ENCODE measurements at regions not wholly inside any gene's neighbourhood (a gene's known extent, or its start where the extent isn't known, plus 50 kb on each side); places are given as distances from the start of the nearest gene placed in this dataset.
A peak's percentile ranks its signal among the peaks of the same experiment; 100 is the strongest.

- H3K27me3 ChIP-seq = no peaks in the 10 kb centered on the region
- H3K4me3 ChIP-seq = no peak overlapping the region
- WGBS, 2 donors = 89 to 96% methylated on average over 3 of the region's 3 CpGs
- no peak for DNase-seq
- no peaks in the 10 kb centered on the region for H3K4me1 ChIP-seq
- no peak for ATAC-seq (ENCODE audit: low FRiP score in 2 of 2)
- TF ChIP-seq POLR2A (IDR thresholded peaks at IDR 0.05) (no peak), POLR2AphosphoS5 (IDR thresholded peaks at IDR 0.05) (no peak), EP300 (IDR thresholded peaks at IDR 0.05) (no peak)
- TF ChIP-seq, protein P1, sequence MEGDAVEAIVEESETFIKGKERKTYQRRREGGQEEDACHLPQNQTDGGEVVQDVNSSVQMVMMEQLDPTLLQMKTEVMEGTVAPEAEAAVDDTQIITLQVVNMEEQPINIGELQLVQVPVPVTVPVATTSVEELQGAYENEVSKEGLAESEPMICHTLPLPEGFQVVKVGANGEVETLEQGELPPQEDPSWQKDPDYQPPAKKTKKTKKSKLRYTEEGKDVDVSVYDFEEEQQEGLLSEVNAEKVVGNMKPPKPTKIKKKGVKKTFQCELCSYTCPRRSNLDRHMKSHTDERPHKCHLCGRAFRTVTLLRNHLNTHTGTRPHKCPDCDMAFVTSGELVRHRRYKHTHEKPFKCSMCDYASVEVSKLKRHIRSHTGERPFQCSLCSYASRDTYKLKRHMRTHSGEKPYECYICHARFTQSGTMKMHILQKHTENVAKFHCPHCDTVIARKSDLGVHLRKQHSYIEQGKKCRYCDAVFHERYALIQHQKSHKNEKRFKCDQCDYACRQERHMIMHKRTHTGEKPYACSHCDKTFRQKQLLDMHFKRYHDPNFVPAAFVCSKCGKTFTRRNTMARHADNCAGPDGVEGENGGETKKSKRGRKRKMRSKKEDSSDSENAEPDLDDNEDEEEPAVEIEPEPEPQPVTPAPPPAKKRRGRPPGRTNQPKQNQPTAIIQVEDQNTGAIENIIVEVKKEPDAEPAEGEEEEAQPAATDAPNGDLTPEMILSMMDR (IDR thresholded peaks at IDR 0.05) = no peak
- H3K27ac ChIP-seq = no peak overlapping the region
- H3K9me3 ChIP-seq = no peaks in the 10 kb centered on the region
- H3K36me3 ChIP-seq = no peaks in the 10 kb centered on the region
Measured at GRCh38 chr2:103805746-103806145, 1043.9 kb downstream of the TMEM182 start.

DNA sequence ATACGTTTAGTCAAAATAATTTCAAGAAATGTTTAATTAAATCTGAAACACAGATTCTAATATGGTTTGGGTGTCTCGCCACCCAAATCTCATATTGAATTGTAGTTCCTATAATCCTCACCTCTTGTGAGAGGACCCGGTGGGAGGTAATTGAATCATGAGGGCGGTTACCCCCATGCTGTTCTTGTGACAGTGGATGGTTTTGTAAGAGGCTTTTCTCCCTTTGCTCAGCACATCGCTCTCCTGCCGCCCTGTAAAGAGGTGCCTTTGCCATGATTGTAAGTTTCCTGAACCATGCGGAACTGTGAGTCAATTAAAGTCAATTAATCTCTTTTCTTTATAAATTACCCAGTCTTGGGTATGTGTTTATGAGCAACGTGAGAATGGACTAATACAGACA is 1045.1 kb upstream of the POU3F3 start:
- Histone ChIP-seq H3K4me1 (no peaks in the 10 kb centered on the region), H3K27me3 (no peaks in the 10 kb centered on the region), H3K4me3 (no peak overlapping the region), H3K36me3 (no peaks in the 10 kb centered on the region), H3K27ac (no peak overlapping the region), H3K9me3 (no peaks in the 10 kb centered on the region)
- ATAC-seq (ENCODE audit: low FRiP score in 2 of 2) (no peak), DNase-seq (no peak)
- TF ChIP-seq POLR2AphosphoS5 (IDR thresholded peaks at IDR 0.05) (no peak), POLR2A (IDR thresholded peaks at IDR 0.05) (no peak), EP300 (IDR thresholded peaks at IDR 0.05) (no peak)
- TF ChIP-seq, protein P1 (IDR thresholded peaks at IDR 0.05) = no peak
- WGBS, 2 donors = 76% methylated on average over 8 of the region's 8 CpGs

DNA sequence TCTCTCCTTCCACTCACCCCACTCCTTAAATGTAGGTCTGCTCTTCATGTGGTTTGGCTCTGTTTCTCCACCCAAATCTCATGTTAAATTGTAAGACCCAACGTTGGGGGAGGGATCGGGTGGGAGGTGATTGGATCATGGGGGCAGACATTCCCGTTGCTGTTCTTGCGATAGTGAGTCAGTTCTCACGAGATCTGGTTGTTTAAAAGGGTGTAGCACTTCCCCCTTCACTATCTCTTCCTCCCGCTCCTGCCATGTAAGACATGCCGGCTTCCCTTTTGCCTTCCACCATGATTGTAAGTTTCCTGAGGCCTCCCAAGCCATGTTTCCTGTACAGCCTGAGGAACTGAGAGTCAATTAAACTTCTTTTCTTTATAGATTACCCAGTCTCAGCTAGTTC is 1044.5 kb upstream of the POU3F3 start:
- Histone ChIP-seq H3K4me3 (no peak overlapping the region), H3K4me1 (no peaks in the 10 kb centered on the region), H3K9me3 (no peaks in the 10 kb centered on the region), H3K36me3 (no peaks in the 10 kb centered on the region), H3K27me3 (no peaks in the 10 kb centered on the region), H3K27ac (no peak overlapping the region)
- DNase-seq = no peak
- no peak for ATAC-seq (ENCODE audit: low FRiP score in 2 of 2)
- WGBS, 2 donors = 69 to 72% methylated on average over 7 of the region's 7 CpGs
- TF ChIP-seq POLR2AphosphoS5 (IDR thresholded peaks at IDR 0.05) = no peak
- no peak for TF ChIP-seq EP300 (IDR thresholded peaks at IDR 0.05)
- TF ChIP-seq, protein P1 (IDR thresholded peaks at IDR 0.05) = no peak
- no peak for TF ChIP-seq POLR2A (IDR thresholded peaks at IDR 0.05)

DNA sequence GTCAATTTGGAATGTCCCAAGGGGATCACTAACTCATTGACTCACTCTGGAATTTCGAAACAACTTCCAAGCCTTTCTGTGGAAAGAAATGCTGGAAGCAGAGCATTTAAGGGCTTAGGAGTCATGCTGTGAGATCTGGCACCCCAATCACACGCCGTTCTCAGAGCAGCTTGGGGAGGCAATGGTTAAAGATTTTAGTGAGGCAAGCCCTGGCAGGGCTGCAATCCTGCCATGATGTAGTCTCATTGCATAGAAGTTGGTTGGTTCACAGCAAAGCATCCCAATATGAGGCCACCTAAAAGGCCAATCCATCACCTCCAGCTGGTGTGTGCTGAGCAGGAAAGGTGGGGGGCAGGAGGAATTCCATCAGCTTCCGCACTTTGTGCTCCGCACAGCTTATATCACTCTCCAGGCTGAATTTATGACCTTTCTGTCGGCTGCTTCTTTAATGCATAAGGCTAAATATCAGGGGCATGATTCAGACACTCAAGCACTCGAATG is 1043.9 kb upstream of the POU3F3 start:
- DNase-seq (no peak), ATAC-seq (ENCODE audit: low FRiP score in 2 of 2) (peak in 1 of 2 donors; percentile 24)
- Histone ChIP-seq H3K27ac (no peak overlapping the region), H3K9me3 (no peaks in the 10 kb centered on the region), H3K4me3 (no peak overlapping the region), H3K36me3 (no peaks in the 10 kb centered on the region), H3K4me1 (no peaks in the 10 kb centered on the region), H3K27me3 (no peaks in the 10 kb centered on the region)
- 48 to 59% methylated on average over 7 of the region's 7 CpGs for WGBS, 2 donors
- TF ChIP-seq POLR2A (IDR thresholded peaks at IDR 0.05) = no peak
- TF ChIP-seq, protein P1 (IDR thresholded peaks at IDR 0.05) = no peak
- no peak for TF ChIP-seq POLR2AphosphoS5 (IDR thresholded peaks at IDR 0.05)
- TF ChIP-seq EP300 (IDR thresholded peaks at IDR 0.05) = no peak

DNA sequence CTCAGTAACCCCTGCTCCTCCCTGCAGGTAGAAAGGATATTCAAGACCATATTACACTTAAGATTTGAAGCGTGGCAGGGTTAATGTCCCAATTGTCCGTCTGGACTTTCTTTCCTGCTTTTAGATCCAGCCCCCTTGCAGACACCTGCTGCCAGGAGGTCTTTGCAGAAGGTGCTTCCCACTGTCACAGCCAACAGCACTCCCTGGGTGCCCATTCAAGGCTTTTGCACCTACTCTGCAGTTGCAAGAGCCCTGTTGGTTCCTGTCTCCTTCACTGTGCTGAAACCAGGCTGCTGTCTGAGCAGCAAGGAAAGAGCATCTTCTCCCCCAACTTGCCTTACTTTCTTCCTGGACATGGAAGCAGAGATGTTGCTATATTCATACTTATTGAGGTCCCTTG is 1043.0 kb upstream of the POU3F3 start:
- Histone ChIP-seq H3K9me3 (no peaks in the 10 kb centered on the region), H3K36me3 (no peaks in the 10 kb centered on the region), H3K4me1 (no peaks in the 10 kb centered on the region), H3K27me3 (no peaks in the 10 kb centered on the region), H3K4me3 (no peak overlapping the region), H3K27ac (no peak overlapping the region)
- TF ChIP-seq, protein P1 (IDR thresholded peaks at IDR 0.05) = no peak
- TF ChIP-seq EP300 (IDR thresholded peaks at IDR 0.05) = no peak
- no peak for TF ChIP-seq POLR2AphosphoS5 (IDR thresholded peaks at IDR 0.05)
- no peak for TF ChIP-seq POLR2A (IDR thresholded peaks at IDR 0.05)
- 59 to 64% methylated on average over 2 of the region's 2 CpGs for WGBS, 2 donors
- DNase-seq (no peak), ATAC-seq (ENCODE audit: low FRiP score in 2 of 2) (no peak)

Measured in upper lobe of left lung (tissue), 6 donors.